A549 (cell line): ENCODE measurements at regions not wholly inside any gene's neighbourhood (a gene's known extent, or its start where the extent isn't known, plus 50 kb on each side); places are given as distances from the start of the nearest gene placed in this dataset.

Experiments
- ATAC-seq, 2 experiments: fragments of 200-7000 bp in 1 of 2; fragments of >200 bp in 1 of 2; cut with Nextera tagmentation in 1 of 2; cut with Tn5 transposase in 1 of 2; 3 replicates each; pipeline versions ENCODE4 v1.8.0 to v1.9.1; 2018 to 2020; ENCODE audit warnings: mild to moderate bottlenecking in 1 of 2, moderate library complexity in 1 of 2
- CTCF ChIA-PET: fragments of 300-600 bp; sonication (Branson Sonifier 250); formaldehyde crosslinking; extraction: SDS; loops from one replicate; lab custom pipeline; 2021; ENCODE audit warnings: antibody characterized with exemption, inconsistent platforms; lab: Yijun Ruan, JAX
- POLR2A ChIA-PET: fragments of 350-600 bp; formaldehyde crosslinking; extraction: SDS; loops from one replicate; lab custom pipeline; 2021; ENCODE audit warnings: antibody characterized with exemption, inconsistent platforms; lab: Yijun Ruan, JAX
- DNase-seq, 2 experiments: peaks; one replicate each; pipeline versions ENCODE4 v3.0.0 to v3.0.0-alpha.2; 2011 to 2016; ENCODE audit warnings: low read depth in 1 of 2, low spot score in 1 of 2
- FAIRE-seq: peaks from 2 replicates; lab custom pipeline; 2011; peaks lifted over from hg19 to GRCh38; lab: Jason Lieb, UNC
- H3K27ac ChIP-seq, 2 experiments: fragments of >200 bp; sonication (Bioruptor Twin); formaldehyde crosslinking; 3 replicates each; pipeline ENCODE4 v1.5.1; 2016 to 2017
- H3K4me1 ChIP-seq: fragments of >200 bp; sonication (Bioruptor Twin); formaldehyde crosslinking; 3 replicates; pipeline ENCODE4 v1.6.1; 2016
- H3K4me2 ChIP-seq: fragments of >200 bp; sonication (Bioruptor Twin); formaldehyde crosslinking; 3 replicates; pipeline ENCODE4 v1.6.1; 2016
- H3K4me3 ChIP-seq: fragments of >200 bp; sonication (Bioruptor Twin); formaldehyde crosslinking; 3 replicates; pipeline ENCODE4 v1.5.1; 2016
- H3K9me3 ChIP-seq: fragments of >200 bp; sonication (Bioruptor Twin); formaldehyde crosslinking; 3 replicates; pipeline ENCODE4 v1.6.1; 2016
- BHLHE40 ChIP-seq: IDR thresholded peaks from 2 replicates; pipeline ENCODE4 v1.6.1; 2012; ENCODE audit warnings: low read depth, low read length, inconsistent platforms
- CEBPB ChIP-seq, 2 experiments: fragments of >200 bp in 1 of 2; sonication (Bioruptor Twin) in 1 of 2; formaldehyde crosslinking in 1 of 2; IDR thresholded peaks; 2 replicates each; pipeline ENCODE4 v1.6.1; 2012 to 2016
- CHD2 ChIP-seq: fragments of 150-350 bp; IDR thresholded peaks from 2 replicates; pipeline ENCODE4 v1.6.1; 2014; ENCODE audit warnings: low read length; ENCODE audit not compliant: partially characterized antibody
- EHMT2 ChIP-seq: fragments of 200-600 bp; sonication (generic); IDR thresholded peaks from 2 replicates; pipeline ENCODE4 v1.6.1; 2016; ENCODE audit warnings: antibody characterized with exemption, low read depth, mild to moderate bottlenecking, moderate library complexity
- ESRRA ChIP-seq: fragments of 150-350 bp; IDR thresholded peaks from 2 replicates; pipeline ENCODE4 v1.6.1; 2014; ENCODE audit warnings: mild to moderate bottlenecking, low read length, borderline replicate concordance
- FOXS1 ChIP-seq: fragments of 250-450 bp; sonication (Bioruptor Pico); IDR thresholded peaks from 2 replicates; pipeline ENCODE4 v1.5.0; 2020; ENCODE audit warnings: mild to moderate bottlenecking, moderate library complexity
- GATA3 ChIP-seq: IDR thresholded peaks from 2 replicates; pipeline ENCODE4 v1.6.1; 2012; ENCODE audit warnings: borderline replicate concordance
- HDAC2 ChIP-seq: fragments of 200-600 bp; sonication (generic); IDR thresholded peaks from 2 replicates; pipeline ENCODE4 v1.6.1; 2016
- JUN ChIP-seq, 2 experiments: fragments of >200 bp; sonication (Bioruptor Twin); formaldehyde crosslinking; IDR thresholded peaks; 2 replicates in 1 of 2; 3 replicates in 1 of 2; pipeline ENCODE4 v1.6.1; 2016 to 2017
- JUNB ChIP-seq: fragments of >200 bp; sonication (Bioruptor Twin); formaldehyde crosslinking; IDR thresholded peaks from 2 replicates; pipeline ENCODE4 v1.6.1; 2016
- MAFK ChIP-seq: fragments of 450-650 bp; IDR thresholded peaks from 2 replicates; pipeline ENCODE4 v1.6.1; 2014; ENCODE audit not compliant: partially characterized antibody
- NFE2L2 ChIP-seq: fragments of 150-350 bp; conservative IDR thresholded peaks from 2 replicates; pipeline ENCODE4 v1.6.1; 2014; ENCODE audit warnings: low read length
- NR3C1 ChIP-seq: fragments of >200 bp; sonication (Bioruptor Twin); formaldehyde crosslinking; IDR thresholded peaks from 3 replicates; pipeline ENCODE4 v1.6.1; 2017
- POLR2A ChIP-seq: IDR thresholded peaks from 2 replicates; pipeline ENCODE4 v1.6.1; 2012; ENCODE audit warnings: mild to moderate bottlenecking, low read length
- RNF2 ChIP-seq: fragments of 200-600 bp; sonication (generic); IDR thresholded peaks from 2 replicates; pipeline ENCODE4 v1.6.1; 2016; ENCODE audit warnings: low read depth, mild to moderate bottlenecking, antibody characterized with exemption, moderate library complexity, borderline replicate concordance
- ZFP36 ChIP-seq: fragments of 450-650 bp; IDR thresholded peaks from 2 replicates; pipeline ENCODE4 v1.6.1; 2014; ENCODE audit warnings: borderline replicate concordance; ENCODE audit not compliant: partially characterized antibody
- ZNF302 ChIP-seq: fragments of 250-450 bp; sonication (Bioruptor Pico); IDR thresholded peaks from 2 replicates; pipeline ENCODE4 v1.9.0; 2021; ENCODE audit warnings: inconsistent platforms, mild to moderate bottlenecking, moderate library complexity
- ZSCAN20 ChIP-seq: fragments of 250-450 bp; sonication (Bioruptor Pico); IDR thresholded peaks from 2 replicates; pipeline ENCODE4 v1.8.0; 2022; ENCODE audit warnings: mild to moderate bottlenecking, moderate library complexity
- WGBS: methylation state at CpG from one replicate; pipeline ENCODE4 v1.1.6; 2017; ENCODE audit errors: missing lambda C conversion rate; 5-methylcytosine and 5-hydroxymethylcytosine counted together

DNA sequence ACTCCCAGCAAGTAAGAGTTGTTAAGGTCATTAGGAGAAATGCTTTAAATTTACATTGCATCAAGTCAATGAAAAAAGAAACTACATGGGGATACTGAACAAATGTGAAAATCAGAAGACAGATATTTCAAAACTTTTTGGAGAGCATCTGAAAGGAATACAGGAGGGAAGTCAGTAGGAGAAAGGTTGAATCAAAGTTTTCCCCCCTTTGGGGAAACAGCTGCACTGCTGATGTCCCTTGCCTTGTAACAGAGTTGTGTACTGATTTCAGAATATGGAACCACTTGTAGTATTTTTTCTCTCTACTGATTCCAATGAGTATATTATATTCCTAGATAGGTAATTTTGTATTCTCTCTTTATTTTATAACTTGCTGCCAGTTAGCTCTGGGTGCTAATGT, 592.5 kb upstream of the ZEB2 start:
- Histone ChIP-seq H3K4me3 (no peak overlapping the region), H3K27ac (no peak overlapping the region), H3K4me2 (no peak overlapping the region), H3K9me3 (no peaks in the 10 kb centered on the region), H3K4me1 (peaks cover 3% of the 10 kb centered on the region; the same call in 1 of the 3 replicates)
- ChIA-PET POLR2A (no interaction called here), CTCF (no interaction called here)
- no peak for FAIRE-seq
- no peak for DNase-seq
- TF ChIP-seq NR3C1 (no peak), ZSCAN20 (no peak), BHLHE40 (no peak), ESRRA (no peak)
- no peak for ATAC-seq

DNA sequence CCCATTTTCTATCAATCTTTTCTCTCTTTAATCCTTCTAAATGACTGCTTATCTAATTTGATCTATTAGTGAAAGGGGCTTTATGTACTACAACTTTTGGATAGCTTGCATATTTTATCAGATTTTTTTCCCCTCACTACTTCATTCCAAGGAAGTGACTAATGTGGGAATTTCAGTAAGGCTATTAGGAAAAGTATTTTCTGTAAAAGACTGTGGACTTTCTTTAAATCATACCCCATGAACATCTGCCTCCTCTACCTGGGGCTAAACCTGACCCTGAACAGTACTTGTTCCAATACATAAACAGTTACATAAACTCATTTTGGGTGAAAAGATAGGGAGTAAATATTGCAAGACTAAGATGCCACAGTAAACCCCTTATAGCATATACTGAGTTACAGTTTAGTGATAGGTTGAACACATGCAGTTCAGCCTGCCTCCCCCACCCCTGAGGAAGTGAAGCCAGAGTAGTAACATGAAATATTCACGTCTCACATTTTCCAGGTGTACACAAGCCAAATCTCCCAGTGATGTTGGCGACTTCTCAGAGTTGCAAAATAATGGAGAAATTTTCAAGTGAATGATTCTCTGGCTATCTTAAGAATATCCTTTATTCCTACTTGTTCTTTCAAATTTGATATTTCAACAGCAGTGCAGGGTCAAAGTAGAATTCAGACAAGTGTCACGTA, 590.9 kb upstream of the ZEB2 start:
- H3K27ac ChIP-seq, result no peak overlapping the region
- ATAC-seq, result no peak
- DNase-seq, result no peak
- H3K9me3 ChIP-seq, result no peaks in the 10 kb centered on the region
- no peak for FAIRE-seq
- H3K4me1 ChIP-seq, result peaks cover 7% of the 10 kb centered on the region; the same call in 1 of the 3 replicates
- ChIA-PET POLR2A (no interaction called here), CTCF (interaction anchor here (0.7 to 1.4 kb wide), 3 partner anchors 11 to 33 kb away, joined by 3 read pairs; no protein-coding TSS in a partner anchor)
- whole genome bisulfite sequencing, result 82% methylated on average over 3 of the region's 3 CpGs
- no peak overlapping the region for H3K4me2 ChIP-seq
- no peak overlapping the region for H3K4me3 ChIP-seq
- TF ChIP-seq FOXS1 (CRISPR knock-in tag) (no peak), POLR2A (no peak), GATA3 (no peak), CEBPB (IDR thresholded peaks at IDR 0.05) (no peak), JUNB (no peak), CHD2 (no peak), RNF2 (no peak), NFE2L2 (no peak), ZFP36 (no peak), HDAC2 (no peak)

DNA sequence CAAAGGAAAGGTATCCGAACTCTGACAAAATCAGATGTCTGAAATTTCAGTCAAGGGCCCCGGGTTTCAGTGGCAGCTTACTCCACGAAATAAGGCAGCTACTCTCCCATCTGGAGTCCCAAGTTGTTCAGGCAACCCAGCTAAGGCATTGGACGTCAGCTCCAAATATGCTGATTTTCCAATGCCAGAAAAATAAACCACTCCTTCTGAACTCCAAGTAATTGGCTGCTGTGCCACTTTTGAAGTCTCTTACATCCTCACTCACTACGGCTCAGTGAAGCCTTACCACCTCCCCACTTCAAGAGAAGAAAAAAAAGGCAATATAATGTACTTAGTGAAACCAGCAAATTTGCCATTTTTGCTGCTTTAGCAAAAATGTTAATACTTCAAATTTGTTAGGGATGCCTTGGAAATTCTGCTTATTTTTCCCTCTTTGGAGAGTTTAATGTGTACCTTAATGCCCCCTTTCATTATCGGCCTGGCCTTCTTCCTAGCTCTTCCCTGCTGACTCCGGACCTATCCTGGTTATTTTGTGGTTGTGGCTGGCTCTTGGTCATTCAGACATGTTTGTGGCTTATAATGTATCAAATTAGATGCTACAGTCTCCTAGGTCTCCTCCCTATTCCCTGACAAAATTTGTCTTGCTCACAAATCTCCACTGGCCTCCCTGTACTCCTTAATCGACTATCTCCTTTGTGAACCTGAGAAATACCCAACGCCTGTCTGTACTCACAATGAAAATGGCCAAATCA, 589.2 kb upstream of the ZEB2 start:
- Histone ChIP-seq H3K27ac (no peak overlapping the region), H3K4me3 (no peak overlapping the region), H3K9me3 (no peaks in the 10 kb centered on the region), H3K4me2 (peak overlapping the region; percentile 29; the same call in 2 of the 3 replicates), H3K4me1 (peaks cover 7% of the 10 kb centered on the region; the same call in 1 of the 3 replicates)
- ATAC-seq, result no peak
- DNase-seq, result no peak
- TF ChIP-seq NR3C1 (no peak), EHMT2 (no peak), MAFK (peak; percentile 76)
- WGBS, result 75% methylated on average over 9 of the region's 9 CpGs
- ChIA-PET POLR2A (no interaction called here), CTCF (interaction anchor here (0.7 kb wide), 1 partner anchor 8 kb away, joined by 3 read pairs; no protein-coding TSS in a partner anchor)
- no peak for FAIRE-seq

DNA sequence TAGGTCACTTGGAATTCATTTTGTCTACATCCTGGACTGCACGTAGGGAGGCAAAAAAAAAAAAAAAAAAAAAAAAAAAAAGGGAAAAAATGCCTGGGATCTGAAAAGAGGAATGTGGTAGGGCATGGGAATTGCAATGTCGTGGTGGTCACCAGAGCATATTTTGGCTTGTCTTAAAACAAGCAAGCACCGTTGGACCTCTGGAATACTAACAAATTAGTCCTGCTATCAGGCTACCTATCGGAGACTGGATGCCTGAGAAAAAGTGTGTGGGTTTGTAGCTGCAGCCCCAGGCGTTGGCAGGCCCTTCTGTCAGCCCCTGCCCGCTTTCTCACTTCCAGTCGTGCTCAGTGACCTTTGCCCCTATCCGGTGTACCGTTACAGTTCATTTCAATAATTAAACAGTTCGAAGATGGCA, 588.5 kb upstream of the ZEB2 start:
- Histone ChIP-seq H3K4me2 (peak overlapping the region; percentile 29; the same call in 2 of the 3 replicates), H3K27ac (no peak overlapping the region), H3K4me3 (no peak overlapping the region), H3K9me3 (no peaks in the 10 kb centered on the region), H3K4me1 (peaks cover 7% of the 10 kb centered on the region; the same call in 1 of the 3 replicates)
- ATAC-seq, result no peak
- DNase-seq, result no peak
- no peak for FAIRE-seq
- CTCF ChIA-PET, result interaction anchor here (0.7 kb wide), 1 partner anchor 9 kb away, joined by 3 read pairs; no protein-coding TSS in a partner anchor
- WGBS, result 72% methylated on average over 10 of the region's 10 CpGs
- no peak for TF ChIP-seq ZNF302 (CRISPR knock-in tag)
- TF ChIP-seq JUN (IDR thresholded peaks at IDR 0.05), result no peak
- TF ChIP-seq, all 56 proteins: peak for 0
- POLR2A ChIA-PET, result no interaction called here

DNA sequence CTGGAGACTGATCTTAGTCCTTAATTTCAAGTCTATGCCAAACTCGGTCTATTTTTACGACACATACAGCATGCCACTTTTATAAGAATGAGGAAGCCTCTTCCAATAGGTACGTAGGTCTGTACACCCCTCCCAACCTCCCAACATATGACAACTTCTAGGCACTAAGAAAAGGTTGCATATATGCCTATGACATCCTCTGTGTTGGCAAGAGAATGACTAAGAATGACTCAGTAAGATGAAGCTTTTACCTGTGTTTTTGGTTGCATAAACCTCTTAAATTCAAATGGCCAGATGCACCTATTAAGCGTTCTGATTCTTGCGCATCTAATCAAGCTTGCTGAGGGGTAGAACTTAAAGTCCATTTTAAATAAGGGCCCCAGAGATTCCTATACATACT, 586.4 kb upstream of the ZEB2 start:
- Histone ChIP-seq H3K4me3 (no peak overlapping the region), H3K4me2 (no peak overlapping the region)
- no peak for ATAC-seq
- WGBS, result 73% methylated on average over 5 of the region's 5 CpGs
- TF ChIP-seq GATA3 (no peak), FOXS1 (CRISPR knock-in tag) (no peak), EHMT2 (no peak), JUN (IDR thresholded peaks at IDR 0.05) (no peak)
- TF ChIP-seq, all 56 proteins: peak for 0
- H3K4me1 ChIP-seq, result peaks cover 7% of the 10 kb centered on the region; the same call in 1 of the 3 replicates
- CTCF ChIA-PET, result no interaction called here
- FAIRE-seq, result no peak
- no peaks in the 10 kb centered on the region for H3K9me3 ChIP-seq
- POLR2A ChIA-PET, result no interaction called here
- DNase-seq, result no peak
- H3K27ac ChIP-seq, result no peak overlapping the region
